ENCODE measurements at regions not wholly inside any gene's neighbourhood (a gene's known extent, or its start where the extent isn't known, plus 50 kb on each side); places are given as distances from the start of the nearest gene placed in this dataset.
"Not testable (repeated sequence)": the region's sequence is repeated elsewhere in the genome, so short reads cannot be mapped to it uniquely, and the experiment has no call there.

DNA sequence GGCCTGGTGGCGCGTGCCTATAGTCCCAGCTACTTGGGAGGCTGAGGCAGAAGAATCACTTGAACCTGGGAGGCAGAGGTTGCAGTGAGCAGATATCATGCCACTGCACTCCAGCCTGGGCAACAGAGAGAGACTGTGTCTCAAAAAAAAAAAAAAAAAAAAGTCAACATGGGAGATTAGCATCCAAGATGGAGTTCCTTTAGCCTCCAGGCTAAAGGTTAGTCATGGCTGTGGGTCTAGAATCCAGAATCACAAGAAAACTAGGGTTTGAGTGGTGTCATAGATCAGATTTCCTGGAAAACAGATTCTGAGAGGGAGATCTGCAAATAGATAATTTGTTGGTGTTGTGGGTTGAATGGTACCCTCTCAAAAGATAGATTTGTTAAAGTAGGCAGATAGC lies 117.2 kb downstream of the CD24 start:
- POLR2A ChIA-PET, CTCF ChIA-PET: not testable (repeated sequence)

DNA sequence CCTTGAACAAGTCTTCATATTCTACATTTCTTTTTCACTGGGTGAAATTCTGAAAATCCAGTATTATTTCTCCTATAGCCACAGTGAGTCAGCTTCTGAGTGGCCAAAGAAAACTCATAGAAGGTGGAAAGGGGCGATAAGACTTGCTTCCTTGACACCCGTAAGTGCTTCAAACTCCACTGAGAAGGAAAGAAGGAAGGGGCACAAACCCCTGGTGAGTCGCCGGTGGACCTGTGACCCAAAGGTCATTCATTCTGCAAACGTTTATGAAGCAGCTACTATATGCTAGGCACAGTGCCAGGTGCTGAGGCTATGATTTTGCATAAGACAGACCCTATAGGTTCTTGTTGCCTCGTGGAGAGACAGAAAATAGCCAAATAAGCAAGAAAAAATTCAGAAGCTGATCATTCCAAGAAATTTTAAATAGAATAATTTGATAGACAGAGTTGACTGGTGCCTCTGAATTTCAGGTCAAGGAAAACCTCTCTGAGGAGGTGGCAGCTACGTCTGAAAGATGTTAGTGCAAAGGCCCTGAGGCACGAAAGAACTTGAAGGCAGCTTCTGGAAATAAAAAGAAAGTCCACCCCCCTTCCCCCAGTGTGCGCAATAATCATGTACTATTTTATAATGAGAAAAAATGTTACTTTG lies 118.2 kb downstream of the CD24 start:
- POLR2A ChIA-PET = no interaction called here

GRCh38 chr6:106855117-106855516 lies 119.4 kb downstream of the CD24 start:
- ChIA-PET POLR2A (no interaction called here), CTCF (no interaction called here)

More for the DNA sequence above, 118.2 kb downstream of the CD24 start:
- CTCF ChIA-PET = no interaction called here

DNA sequence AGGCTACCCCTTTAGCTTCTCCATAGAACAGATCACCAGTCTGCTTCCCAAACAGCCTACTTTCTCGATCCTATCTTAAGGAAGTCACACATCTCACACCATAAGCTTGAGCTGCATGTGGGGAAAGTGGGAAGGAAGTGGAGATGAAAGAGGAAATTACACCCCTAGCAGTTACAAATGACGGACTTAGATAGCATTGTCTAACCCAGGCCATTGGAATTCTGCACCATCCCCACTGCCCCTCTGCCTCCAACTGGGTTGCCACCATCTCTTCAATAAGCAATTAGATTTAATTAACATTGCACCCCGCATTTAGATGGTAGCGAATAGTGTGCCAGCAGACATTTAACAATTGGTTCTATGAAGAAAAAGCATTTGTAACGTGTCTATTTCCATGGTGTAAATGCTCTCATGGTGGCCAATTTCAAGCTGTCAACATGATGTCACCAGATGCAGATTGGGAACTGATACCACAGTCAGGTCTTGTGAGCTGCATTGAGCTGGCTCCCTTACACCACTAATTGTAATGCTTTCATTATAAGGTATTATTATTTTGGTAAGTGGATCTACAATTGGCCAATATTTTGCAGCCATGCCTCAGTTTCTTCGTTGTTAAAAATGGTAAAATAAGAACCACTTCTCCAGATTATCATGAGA lies 124.7 kb downstream of the CD24 start:
- POLR2A ChIA-PET = no interaction called here

GRCh38 chr6:106849120-106849519 lies 125.4 kb downstream of the CD24 start:
- ChIA-PET CTCF (no interaction called here), POLR2A (no interaction called here)

More for the DNA sequence above, 124.7 kb downstream of the CD24 start:
- CTCF ChIA-PET = no interaction called here

DNA sequence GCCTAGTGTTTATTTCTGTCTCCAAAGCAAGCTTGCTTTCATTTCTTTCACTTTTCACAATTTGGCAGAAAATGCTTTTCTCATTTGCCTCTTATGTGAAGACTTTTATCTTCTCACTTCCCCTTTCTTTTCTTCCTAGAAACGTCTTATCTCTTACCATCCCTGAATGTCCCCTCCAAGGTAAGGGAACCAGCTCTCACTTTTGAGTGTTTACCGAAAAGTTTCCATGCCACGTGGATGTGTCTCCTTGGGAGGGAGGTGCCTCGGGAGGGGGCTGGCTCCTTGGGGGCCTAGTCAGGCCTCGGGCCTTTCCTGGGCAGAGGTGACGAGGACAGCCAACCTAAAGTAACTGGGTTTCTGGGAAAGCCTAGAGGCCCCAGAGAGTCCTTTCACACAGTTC lies 127.4 kb downstream of the CD24 start:
- POLR2A ChIA-PET = no interaction called here
- CTCF ChIA-PET = no interaction called here

DNA sequence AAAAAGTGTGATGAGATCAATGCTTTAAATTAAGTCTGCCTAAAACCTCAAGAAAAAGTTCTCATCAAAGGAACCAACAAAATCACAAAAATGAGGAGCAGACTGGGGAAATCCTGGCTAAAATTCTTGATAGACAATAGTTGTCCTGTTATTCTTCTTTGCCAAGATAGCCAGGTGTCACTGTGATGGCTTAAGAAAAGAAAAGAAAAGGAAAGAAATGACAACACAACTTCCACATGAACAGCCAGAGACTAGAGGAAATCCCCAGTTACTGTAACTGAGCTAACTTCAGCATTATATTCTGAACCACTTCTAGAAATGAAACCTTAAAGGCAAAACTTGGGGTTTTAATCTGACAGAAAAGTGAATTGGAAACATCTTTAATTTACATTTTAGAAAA lies 129.6 kb downstream of the CD24 start:
- ChIA-PET CTCF (no interaction called here), POLR2A (no interaction called here)

GRCh38 chr6:106832766-106833510 lies 141.6 kb downstream of the CD24 start:
- ChIA-PET POLR2A (no interaction called here), CTCF (no interaction called here)

GRCh38 chr6:106830930-106831329 lies 143.6 kb downstream of the CD24 start:
- ChIA-PET CTCF (no interaction called here), POLR2A (no interaction called here)

- ChIA-PET POLR2A (no interaction called here), CTCF (no interaction called here)
These were observed 145.1 kb downstream of the CD24 start for GRCh38 chr6:106829451-106829850.

GRCh38 chr6:106827081-106827480 lies 147.4 kb downstream of the CD24 start:
- POLR2A ChIA-PET = no interaction called here
- CTCF ChIA-PET = no interaction called here

GRCh38 chr6:106825156-106825555 lies 149.4 kb downstream of the CD24 start:
- POLR2A ChIA-PET = no interaction called here

DNA sequence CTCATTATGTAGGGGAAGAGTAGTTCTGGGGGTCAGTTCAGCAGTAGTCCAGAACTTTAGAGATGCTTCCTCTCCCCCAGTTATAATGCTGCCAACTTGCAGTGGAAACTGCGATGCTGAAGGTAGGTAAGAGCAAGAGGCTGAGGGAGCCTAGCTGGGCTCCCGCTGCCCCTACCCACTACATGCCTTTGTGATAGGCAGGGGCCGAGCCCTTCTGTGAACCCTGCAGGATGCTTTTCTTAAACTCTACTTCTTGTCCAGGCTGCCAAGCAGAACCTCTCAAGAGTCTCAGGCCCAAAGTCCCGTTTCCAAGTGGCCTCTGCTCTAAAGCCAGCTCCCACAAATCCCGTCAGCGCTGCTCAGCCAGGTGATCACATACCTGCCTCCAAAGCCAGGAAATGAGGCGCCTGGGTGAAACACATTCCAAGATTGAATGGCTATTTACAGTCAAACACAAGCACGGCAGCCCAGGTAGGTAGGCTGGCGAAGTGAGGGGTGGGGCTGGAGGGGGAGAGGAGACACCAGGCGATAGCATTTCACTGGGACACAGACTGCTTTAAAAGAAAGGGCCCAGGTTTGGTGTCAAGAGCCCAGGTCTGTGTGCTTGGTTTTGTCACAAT lies 150.7 kb downstream of the CD24 start:
- ChIA-PET POLR2A (no interaction called here), CTCF (no interaction called here)

More at GRCh38 chr6:106825156-106825555, 149.4 kb downstream of the CD24 start:
- CTCF ChIA-PET = no interaction called here

DNA sequence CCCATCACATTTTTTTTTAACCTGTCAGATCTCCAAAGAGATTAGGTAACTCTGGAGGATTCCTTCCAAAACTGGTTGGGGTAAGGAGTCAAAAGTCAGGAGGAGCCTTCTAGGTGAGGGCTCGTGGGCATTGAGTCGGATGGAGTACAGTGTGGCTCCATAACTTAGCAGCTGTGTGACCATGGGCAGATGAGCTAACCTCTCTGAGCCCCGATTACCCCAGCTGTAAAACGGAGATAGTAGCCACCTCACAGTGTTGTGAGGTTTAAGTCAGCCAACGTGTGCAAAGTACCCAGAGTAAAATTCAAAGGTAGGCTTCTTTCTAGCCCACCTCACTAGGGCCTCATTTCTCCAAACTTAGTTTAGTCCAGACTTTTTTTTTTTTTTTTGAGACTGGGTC lies 151.5 kb downstream of the CD24 start:
- CTCF ChIA-PET = no interaction called here
- POLR2A ChIA-PET = no interaction called here

GRCh38 chr6:106820412-106820852 lies 154.1 kb downstream of the CD24 start:
- ChIA-PET POLR2A (no interaction called here), CTCF (no interaction called here)

DNA sequence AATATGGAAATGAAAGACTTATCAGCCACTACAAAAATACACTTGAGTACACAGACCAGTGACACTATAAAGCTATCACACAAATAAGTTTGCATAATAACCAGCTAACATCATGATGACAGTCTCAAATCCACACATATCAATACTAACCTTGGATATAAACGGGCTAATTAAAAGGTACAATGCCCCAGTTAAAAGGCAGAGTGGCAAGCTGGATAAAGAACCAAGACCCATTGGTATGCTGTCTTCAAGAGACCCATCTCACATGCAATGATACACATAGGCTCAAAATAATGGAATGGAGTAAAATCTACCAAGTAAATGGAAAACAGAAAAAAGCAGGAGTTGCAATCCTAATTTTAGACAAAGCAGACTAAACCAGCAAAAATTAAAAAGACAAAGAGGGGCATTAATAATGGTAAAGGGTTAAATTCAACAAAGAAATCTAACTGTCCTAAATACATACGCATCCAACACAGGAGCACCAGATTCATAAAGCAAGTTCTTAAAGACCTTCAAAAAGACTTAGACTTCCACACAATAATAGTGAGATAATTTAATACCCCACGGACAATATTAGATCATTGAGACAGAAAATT lies 163.3 kb downstream of the CD24 start:
- ChIA-PET POLR2A (no interaction called here), CTCF (no interaction called here)

DNA sequence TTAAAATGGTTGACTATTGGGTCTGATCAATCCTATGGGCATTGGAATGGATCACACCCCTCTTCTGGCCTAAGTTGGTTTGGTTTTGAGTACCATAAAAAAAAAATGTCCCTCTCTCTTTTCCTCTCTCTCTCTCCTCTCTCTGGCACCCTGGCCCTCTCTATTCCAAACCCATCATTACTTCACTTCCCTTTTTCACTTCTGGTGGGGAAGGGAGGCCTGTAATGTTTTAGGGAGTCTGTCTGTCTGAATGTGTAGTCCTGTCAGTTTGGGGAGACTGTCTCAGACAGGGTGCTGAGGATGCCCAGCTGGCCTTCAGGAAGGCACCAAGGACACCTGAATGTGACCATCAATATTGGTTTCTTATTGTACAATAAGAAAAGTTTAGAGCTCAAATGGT lies 165.8 kb downstream of the CD24 start:
- ChIA-PET POLR2A (no interaction called here), CTCF (no interaction called here)

GRCh38 chr6:106807947-106808611 lies 166.4 kb downstream of the CD24 start:
- ChIA-PET CTCF (no interaction called here), POLR2A (no interaction called here)

DNA sequence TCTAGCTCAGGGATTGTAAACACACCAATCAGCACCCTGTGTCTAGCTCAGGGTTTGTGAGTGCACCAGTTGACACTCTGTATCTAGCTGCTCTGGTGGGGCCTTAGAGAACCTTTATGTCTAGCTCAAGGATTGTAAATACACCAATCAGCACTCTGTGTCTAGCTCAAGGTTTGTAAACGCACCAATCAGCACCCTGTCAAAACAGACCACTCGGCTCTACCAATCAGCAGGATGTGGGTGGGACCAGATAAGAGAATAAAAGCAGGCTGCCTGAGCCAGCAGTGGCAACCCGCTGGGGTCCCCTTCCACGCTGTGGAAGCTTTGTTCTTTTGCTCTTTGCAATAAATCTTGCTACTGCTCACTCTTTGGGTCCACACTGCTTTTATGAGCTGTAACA lies 168.3 kb downstream of the CD24 start:
- CTCF ChIA-PET, POLR2A ChIA-PET: not testable (repeated sequence)

DNA sequence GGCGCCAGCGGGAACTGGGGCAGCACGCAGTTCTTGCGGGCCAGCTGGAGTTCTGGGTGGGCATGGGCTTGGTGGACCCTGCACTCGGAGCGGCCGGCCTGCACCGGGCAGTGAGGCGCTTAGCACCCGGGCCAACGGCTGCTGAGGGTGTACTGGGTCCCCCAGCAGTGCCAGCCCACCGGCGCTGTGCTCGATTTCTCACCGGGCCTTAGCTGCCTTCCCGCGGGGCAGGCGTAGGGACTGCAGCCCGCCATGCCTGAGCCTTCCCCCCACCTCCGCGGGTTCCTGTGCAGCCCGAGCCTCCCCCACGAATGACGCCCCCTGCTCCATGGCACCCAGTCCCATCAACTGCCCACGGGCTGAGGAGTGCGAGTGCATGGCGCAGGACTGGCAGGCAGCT lies 168.8 kb downstream of the CD24 start:
- ChIA-PET CTCF (interaction anchor here (1.0 kb wide), 1 partner anchor 14 kb away, joined by 3 read pairs; no protein-coding TSS in a partner anchor), POLR2A (no interaction called here)
